ENCODE measurements at regions not wholly inside any gene's neighbourhood (a gene's known extent, or its start where the extent isn't known, plus 50 kb on each side); places are given as distances from the start of the nearest gene placed in this dataset.

- DNase-seq = no peak
Observed at GRCh38 chr5:54738118-54738972, 220.8 kb downstream of the SNX18 start.

DNA sequence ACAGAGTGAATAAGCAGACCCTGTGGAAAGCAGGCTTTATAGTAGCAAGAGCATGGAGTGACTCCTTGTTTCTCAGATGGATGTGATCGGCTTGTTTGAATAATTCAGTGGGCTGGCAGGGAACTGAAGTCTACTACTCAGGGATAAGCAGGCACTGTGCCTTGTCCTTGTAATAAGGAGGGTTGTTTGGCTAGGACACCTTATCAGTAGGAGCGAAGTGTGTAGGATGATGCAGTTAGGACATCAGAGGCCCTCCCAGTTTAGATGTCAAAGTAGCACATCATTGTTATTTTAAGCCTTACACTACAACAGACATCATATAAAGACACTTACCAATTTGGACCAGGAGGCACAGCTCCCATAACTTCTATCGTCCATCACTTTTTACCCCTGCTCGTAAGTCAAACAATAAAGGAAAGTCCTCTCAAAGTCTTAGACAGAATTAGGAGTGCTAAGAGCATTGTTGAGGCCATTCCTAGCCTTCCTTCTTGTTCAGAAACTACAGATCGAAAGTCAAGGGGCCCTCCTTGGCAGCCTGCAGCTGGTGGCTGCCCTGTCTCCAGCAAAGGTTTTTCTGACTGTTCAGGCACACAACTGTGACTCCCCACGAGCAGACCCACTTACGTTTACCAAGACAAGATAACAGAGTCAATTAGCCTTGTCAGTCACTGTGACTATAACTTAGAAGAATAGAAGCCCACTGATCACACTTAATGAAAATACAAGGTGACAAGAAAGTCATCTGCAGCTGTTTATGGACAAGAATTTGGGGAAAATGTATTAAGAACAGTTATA lies 218.6 kb downstream of the SNX18 start:
- no peak for DNase-seq

DNA sequence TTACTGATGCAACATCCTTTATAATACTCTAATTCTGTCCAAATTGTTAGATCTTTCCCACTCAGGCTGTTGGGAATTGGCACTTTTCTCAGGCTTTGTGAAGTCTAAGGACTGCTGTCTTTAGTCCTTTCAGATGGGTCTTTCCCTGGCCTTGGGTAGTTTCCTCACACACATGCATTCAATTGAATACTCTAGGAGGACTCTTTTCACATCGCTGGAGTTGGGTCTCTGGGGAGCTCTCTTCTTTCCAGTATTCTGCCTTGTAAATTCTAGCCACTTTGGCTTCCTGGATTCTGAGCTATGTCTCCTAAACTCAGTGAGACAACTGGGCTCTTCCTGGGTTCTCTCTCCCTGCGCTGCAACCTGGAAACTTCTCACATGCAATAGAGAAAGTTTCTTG lies 215.5 kb downstream of the SNX18 start:
- DNase-seq = no peak

DNA sequence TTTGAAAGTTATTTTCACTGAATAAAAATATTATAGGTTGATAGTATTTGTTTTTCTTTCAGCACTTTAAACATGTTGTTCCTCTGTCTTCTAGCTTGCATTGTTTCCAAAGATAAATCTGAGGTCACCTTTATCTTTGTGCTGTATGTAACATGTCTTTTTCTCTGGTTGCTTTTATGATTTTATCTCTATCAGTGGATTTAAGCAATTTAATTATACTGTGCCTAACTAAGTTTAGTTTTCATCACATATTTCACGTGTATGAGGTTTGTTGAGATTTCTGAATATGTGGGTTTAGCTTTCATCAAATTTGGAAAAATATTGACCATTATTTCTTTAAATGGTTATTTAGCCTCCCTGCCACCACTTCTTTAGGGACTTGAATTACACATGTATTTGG lies 214.5 kb downstream of the SNX18 start:
- no peak for DNase-seq

GRCh38 chr5:54728588-54728915 lies 211.0 kb downstream of the SNX18 start:
- DNase-seq = no peak

DNA sequence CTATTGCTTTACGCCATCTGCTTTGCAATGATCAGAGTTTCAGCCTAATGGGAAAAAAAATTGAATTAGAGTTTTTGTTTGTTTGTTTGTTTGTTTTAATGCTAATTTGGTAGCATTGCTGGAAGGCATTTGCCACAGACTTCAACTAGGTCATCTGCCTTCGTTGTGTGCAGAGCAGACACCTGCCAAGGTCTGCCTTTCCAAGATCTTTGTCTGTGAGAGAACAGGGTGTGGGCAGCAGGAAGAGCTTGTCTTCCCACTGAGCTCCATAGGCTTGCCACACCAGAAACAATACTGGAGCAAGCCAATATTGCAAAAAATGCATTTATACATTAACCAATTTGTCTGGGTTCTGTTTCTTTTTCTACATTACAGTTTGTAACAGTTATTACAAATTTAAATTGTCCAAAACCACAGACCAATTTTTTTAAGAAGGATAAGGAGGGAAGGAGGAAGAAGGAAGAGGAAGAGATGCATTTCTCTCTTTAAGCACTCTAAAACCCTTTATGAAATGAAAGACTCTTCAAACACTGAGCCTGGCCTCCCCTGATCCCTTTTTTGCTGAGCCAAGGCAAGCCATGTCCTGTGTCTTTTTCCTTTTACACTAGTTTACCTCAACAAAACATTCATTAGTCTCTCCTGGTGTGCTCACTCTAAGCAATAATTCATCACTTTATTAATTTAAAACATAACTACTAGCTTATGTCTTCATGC lies 210.5 kb downstream of the SNX18 start:
- DNase-seq = no peak

DNA sequence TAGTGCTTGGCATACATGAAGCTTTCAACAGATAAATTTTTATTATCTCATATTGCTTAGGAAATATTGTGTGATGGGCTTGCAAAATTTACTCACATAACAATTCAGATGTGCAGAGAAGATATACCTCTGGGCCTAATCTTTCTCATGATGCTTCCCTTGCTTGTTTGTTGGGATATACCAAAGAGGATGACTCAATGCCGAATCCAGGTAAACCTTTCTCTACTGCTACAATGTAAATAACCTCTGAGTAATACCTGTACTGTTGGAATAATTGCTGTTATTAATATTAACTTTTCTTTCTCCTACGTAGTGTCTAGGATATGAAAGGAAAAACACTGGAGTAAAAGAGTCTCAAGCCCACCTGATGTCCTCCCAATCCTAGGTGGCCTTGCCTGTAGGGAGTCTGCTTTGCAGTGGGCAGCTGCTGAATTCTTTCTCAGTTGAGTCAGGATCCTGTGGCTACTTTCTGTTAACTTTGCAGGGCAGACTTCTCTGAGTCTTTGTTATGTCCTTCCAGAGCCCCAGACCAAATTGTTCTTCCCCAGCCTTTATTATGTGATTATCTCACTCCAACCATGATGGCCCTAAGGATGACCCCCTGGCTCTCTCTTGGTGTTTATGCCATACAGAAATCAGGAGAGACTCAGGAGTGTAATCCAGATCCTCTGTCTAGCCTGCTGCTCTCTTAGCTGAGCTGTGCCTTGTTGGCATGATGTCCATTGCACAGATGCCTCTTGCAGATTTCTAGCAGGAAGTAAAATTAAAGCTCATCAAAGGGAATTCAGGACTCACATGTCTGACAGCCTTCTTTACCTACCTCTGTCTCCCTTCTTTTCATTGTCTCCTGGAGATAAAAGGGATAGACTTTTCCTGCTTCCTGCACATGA lies 208.1 kb downstream of the SNX18 start:
- DNase-seq = no peak

DNA sequence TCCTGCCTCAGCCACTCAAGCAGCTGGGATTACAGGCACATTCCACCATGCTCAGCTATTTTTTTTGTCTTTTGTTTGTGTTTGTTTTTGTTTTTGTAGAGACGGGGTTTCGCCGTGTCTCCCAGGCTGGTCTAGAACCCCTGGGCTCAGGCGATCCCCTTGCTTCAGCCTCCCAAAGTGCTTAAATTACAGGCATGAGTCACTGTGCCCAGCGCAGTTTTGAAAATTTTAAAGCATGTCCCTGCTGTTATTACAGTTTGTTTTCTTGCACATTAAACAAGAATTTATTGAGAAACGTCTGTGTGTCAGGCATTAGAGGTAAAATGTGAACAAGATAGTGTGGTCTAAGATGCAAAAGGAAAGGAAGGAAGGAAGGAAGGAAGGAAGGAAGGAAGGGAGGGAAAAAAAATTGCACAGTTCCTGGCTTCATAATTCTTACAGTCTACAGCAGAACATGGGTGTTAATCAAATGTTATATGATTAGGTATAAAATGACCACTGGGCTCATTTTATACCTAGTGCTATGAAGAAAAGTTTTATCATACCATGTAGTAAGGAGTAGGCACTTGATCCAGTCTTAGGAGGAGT lies 205.4 kb downstream of the SNX18 start:
- no peak for DNase-seq

DNA sequence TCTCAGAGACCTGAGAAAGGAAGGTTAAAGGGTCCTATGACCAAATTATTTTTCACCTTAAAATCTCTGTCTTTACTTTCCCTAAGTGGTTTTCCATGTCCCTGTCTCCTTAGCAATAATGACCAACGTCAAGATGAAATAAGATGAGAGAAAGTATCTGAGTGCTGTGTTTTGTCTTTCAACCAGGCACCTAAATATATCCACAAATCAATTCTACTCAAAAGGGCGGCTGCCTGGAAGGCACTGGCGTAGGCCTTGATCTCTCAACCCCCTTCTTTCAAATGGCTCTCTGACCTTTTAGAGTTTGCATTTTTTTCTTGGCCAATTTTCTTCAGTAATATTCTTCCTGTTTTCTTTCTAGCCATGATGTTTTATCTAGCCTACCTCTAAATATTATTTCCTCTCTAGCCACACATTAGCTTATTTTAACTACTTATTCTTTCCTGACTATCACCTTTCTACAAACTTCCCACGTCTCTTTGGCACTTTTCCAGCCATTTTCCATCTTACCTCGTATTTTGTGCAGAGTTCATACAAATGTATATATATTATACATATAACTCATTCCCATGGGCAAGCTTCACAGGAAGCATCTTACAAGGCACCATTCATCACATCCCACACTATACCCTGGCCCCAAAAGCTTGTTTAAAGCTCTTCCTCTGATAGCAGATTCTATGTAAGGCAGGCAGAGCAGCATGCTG lies 204.5 kb downstream of the SNX18 start:
- no peak for DNase-seq

- DNase-seq = no peak
Observed at GRCh38 chr5:54721116-54721515, 203.6 kb downstream of the SNX18 start.

- no peak for DNase-seq
Observed at GRCh38 chr5:54720341-54720740, 202.8 kb downstream of the SNX18 start.

DNA sequence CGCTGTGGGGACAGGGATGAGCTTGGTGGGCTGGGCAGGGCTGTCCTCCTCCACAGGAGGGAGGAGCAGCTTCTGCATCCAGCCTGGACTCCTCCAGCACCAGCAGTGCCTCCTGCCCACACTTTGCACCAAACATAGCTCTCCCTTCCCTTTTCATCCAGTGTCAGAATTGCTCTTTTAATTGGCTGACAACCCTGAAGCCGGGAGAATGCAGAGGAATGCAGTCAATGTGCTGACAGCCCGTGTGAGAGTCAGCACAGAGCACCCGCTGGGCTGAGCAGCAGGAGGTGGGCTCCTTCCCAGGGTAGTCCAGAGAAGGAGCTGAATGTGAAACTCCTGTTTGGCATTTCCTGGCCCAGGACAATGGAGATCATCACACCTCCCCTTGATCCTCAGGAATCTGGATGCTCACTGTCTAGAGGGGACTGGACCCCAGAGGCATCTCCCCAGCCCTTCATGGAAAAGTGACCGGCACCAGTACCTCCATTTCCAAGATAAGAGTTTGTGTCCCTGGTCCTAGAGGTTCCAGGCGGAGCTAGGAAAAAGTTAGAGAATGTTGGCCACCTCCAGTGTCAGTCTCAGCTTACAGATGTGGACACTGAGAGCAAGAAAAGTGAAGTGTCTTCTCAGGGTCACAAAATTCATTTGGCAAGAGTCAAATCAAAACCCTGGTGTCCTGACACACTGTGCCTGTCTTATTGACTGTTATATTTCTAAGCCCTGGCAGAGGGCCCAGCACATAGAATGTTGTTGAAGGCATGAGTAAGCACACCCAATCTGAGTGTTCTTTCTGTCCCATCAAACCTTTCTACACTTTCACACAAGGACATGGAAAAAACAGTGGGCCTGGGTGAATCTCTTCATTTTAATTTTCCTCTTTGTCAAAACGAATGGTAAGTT lies 202.1 kb downstream of the SNX18 start:
- no peak for DNase-seq

DNA sequence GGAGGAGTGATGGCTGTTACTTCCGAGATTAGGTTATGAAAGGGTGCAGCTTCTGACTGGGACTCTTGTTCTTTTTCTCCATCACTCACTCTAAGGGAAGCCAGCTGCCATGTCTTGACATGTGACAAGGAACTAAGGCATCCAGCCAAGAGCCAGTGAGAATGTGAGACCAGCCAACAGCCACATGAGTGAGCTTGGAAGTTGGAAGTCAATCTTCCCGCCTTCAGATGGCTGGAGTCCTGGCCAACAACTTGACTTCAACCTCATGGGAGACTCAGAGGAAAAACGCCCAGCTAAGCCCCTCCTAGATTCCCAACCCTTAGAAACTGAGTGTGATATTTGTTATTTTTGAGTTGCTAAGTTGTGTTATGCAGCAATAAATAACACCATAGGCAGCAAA lies 201.1 kb downstream of the SNX18 start:
- DNase-seq = no peak

DNA sequence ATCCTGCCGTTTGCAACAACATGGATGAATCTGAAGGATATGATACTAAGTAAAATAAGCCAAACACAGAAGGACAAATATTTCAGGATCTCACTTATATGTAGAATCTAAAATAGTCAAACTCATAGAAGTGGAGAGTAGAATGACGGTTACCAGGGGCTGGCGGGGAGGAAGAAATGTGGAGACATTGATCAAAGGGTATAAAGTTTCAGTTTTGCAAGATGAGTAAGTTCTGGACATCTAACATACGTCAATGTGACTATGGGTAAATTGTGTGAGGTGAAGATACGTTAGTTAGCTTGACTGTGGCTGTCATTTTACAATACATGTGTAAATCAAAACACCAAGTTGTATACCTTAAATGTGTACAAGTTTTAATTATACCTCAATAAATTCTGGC lies 200.3 kb downstream of the SNX18 start:
- DNase-seq = no peak

DNA sequence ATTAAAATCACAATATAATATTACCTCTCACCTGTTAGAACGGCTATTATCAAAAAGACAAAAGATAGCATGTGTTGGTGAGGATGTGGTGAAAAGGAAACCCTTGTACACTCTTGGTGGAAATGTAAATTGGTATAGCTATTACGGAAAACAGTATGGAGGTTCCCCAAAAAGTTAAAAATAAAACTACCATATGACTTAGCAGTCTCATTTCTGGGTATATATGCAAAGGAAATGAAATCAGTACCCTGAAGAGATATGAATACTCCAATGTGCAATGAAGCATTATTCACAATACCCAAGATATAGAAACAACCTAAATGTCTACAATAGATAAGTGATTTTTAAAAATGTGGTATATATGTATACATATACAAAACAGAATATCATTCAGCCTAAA lies 199.9 kb downstream of the SNX18 start:
- no peak for DNase-seq

- no peak for DNase-seq
Observed at GRCh38 chr5:54713923-54714581, 196.5 kb downstream of the SNX18 start.

- DNase-seq = no peak
Observed at GRCh38 chr5:54709096-54709495, 191.5 kb downstream of the SNX18 start.

DNA sequence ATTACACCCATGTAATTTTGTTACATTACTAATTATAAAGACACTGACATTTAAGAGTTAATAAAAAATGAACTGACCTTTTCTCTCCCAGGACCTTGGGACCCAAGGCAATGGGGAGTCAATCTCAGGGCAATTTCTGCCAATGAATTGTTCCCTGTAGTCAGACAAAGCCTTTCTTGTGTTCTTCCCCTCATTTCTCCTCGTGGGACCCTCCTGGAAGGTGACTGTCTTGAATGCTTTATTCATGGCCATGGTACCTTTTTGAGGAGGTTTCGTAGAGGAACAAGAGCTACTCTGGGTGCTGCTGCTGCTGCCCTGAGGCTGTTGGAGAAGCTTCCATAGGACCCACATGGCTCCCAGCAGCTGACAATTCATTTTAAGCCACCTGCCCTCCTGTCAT lies 190.3 kb downstream of the SNX18 start:
- no peak for DNase-seq

- DNase-seq = no peak
Observed at GRCh38 chr5:54705994-54706653, 188.6 kb downstream of the SNX18 start.
